ENCODE measurements at regions not wholly inside any gene's neighbourhood (a gene's known extent, or its start where the extent isn't known, plus 50 kb on each side); places are given as distances from the start of the nearest gene placed in this dataset.
A peak's percentile ranks its signal among the peaks of the same experiment; 100 is the strongest.

DNA sequence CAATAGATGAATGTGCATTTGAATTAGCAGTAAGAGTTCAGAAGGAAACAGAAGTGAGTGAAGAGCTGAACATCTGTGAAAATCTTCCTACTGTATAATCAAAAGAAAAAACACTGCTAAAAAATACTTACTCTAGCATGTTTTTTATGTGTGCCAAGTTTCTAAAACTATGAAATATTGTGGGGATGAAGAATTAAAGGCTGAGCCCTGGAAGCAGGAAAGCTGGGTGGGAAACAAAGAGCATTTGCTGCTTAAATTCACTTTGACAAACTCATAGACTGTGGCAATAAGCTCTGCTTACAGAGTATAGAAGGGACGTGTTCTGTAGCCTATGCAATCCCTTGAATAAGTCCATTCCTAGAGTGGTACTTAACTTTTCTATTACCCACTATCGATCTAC, 261.7 kb downstream of the ANKRD50 start:
- H3K79me2 ChIP-seq (ENCODE audit: control insufficient read depth, insufficient read depth, low read length) = no peaks in the 10 kb centered on the region
- TF ChIP-seq, protein P1, sequence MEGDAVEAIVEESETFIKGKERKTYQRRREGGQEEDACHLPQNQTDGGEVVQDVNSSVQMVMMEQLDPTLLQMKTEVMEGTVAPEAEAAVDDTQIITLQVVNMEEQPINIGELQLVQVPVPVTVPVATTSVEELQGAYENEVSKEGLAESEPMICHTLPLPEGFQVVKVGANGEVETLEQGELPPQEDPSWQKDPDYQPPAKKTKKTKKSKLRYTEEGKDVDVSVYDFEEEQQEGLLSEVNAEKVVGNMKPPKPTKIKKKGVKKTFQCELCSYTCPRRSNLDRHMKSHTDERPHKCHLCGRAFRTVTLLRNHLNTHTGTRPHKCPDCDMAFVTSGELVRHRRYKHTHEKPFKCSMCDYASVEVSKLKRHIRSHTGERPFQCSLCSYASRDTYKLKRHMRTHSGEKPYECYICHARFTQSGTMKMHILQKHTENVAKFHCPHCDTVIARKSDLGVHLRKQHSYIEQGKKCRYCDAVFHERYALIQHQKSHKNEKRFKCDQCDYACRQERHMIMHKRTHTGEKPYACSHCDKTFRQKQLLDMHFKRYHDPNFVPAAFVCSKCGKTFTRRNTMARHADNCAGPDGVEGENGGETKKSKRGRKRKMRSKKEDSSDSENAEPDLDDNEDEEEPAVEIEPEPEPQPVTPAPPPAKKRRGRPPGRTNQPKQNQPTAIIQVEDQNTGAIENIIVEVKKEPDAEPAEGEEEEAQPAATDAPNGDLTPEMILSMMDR (conservative IDR thresholded peaks at IDR 0.05 in 1 of 2, IDR thresholded peaks at IDR 0.05 in 1 of 2; ENCODE audit: low read depth in 1 of 2, low read length in 2 of 2) = no peak
- no peak for TF ChIP-seq EZH2 (IDR thresholded peaks at IDR 0.05; ENCODE audit: low read length, missing control alignments)

DNA sequence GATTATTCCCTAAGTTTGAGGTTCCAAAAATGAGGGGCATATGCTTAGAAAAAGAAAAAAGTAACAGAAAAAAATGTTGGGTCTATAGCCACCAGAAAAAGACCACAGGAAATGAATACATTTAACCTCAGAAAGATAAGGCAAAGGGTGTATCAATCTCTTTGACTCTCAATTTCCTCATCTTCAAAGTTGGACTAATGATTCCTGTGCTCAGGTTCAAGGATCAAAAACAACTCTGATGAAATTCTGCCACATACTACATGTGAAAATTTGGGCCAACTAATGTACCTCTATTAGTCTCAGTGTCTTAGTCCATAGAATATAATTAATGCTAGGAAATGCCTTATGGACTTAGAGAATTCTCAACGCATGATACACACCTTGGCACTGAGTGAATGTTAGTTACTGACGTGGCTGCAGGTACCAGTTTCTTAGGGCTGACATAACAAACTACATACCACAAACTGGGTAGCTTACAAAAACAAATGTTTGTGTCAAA, 257.7 kb downstream of the ANKRD50 start:
- no peaks in the 10 kb centered on the region for H3K27me3 ChIP-seq (ENCODE audit: control insufficient read depth, insufficient read depth, low read length)
- H3K79me2 ChIP-seq (ENCODE audit: control insufficient read depth, insufficient read depth, low read length) = no peaks in the 10 kb centered on the region
- H3K27ac ChIP-seq (ENCODE audit: insufficient read depth, low read length) = no peak overlapping the region
- no peak overlapping the region for H3K4me2 ChIP-seq (ENCODE audit: extremely low read depth, insufficient read depth, low read length)
- TF ChIP-seq, protein P1 (conservative IDR thresholded peaks at IDR 0.05 in 1 of 2, IDR thresholded peaks at IDR 0.05 in 1 of 2; ENCODE audit: low read depth in 1 of 2, low read length in 2 of 2) = no peak
- no peak for TF ChIP-seq EZH2 (IDR thresholded peaks at IDR 0.05; ENCODE audit: low read length, missing control alignments)
- no peaks in the 10 kb centered on the region for H3K4me1 ChIP-seq (ENCODE audit: control insufficient read depth, extremely low read depth, insufficient read depth, low read length)
- no peaks in the 10 kb centered on the region for H4K20me1 ChIP-seq (ENCODE audit: control insufficient read depth, extremely low read depth, insufficient read depth, low read length)
- H3K36me3 ChIP-seq (ENCODE audit: control insufficient read depth, insufficient read depth, low read length) = no peaks in the 10 kb centered on the region
- H3K4me3 ChIP-seq (replicated peaks in 1 of 4; ENCODE audit: control extremely low read depth in 1 of 4, insufficient read depth in 1 of 4, low read depth in 3 of 4, low read length in 4 of 4) = no peak overlapping the region
- no peak overlapping the region for H3K9ac ChIP-seq (ENCODE audit: insufficient read depth, low read length)
- no peak overlapping the region for H2AFZ ChIP-seq (ENCODE audit: low read length)
- DNase-seq (ENCODE audit: low read depth in 2 of 2) = peak in 1 of 2 donors; percentile 47
- no peaks in the 10 kb centered on the region for H3K9me3 ChIP-seq (ENCODE audit: control insufficient read depth, insufficient read depth, low read depth, low read length)

More for the DNA sequence above, 261.7 kb downstream of the ANKRD50 start:
- Histone ChIP-seq H3K36me3 (ENCODE audit: control insufficient read depth, insufficient read depth, low read length) (no peaks in the 10 kb centered on the region), H4K20me1 (ENCODE audit: control insufficient read depth, extremely low read depth, insufficient read depth, low read length) (no peaks in the 10 kb centered on the region), H3K27ac (ENCODE audit: insufficient read depth, low read length) (no peak overlapping the region), H2AFZ (ENCODE audit: low read length) (no peak overlapping the region), H3K27me3 (ENCODE audit: control insufficient read depth, insufficient read depth, low read length) (no peaks in the 10 kb centered on the region), H3K9ac (ENCODE audit: insufficient read depth, low read length) (no peak overlapping the region), H3K4me2 (ENCODE audit: extremely low read depth, insufficient read depth, low read length) (no peak overlapping the region), H3K4me1 (ENCODE audit: control insufficient read depth, extremely low read depth, insufficient read depth, low read length) (peaks cover 5% of the 10 kb centered on the region), H3K9me3 (ENCODE audit: control insufficient read depth, insufficient read depth, low read depth, low read length) (no peaks in the 10 kb centered on the region), H3K4me3 (replicated peaks in 1 of 4; ENCODE audit: control extremely low read depth in 1 of 4, insufficient read depth in 1 of 4, low read depth in 3 of 4, low read length in 4 of 4) (no peak overlapping the region)
- no peak for DNase-seq (ENCODE audit: low read depth in 2 of 2)

DNA sequence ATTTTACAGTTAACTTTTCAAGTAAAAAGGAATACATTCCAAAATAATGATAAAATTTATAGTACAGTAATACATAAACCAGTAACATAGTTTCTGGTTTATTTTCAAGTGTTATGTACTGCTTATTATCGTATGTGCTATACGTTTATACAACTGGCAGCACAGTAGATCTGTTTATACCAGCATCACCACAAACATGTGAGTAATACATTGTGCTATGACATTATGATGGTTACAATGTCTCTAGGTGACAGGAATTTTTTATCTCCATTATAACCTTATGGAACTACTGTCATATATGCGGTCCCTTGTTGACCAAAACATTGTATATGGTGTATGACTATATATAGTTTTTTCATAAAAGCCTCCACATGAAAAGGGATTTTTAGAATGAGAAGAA, 256.9 kb downstream of the ANKRD50 start:
- Histone ChIP-seq H3K9ac (ENCODE audit: insufficient read depth, low read length) (no peak overlapping the region), H4K20me1 (ENCODE audit: control insufficient read depth, extremely low read depth, insufficient read depth, low read length) (no peaks in the 10 kb centered on the region), H3K36me3 (ENCODE audit: control insufficient read depth, insufficient read depth, low read length) (no peaks in the 10 kb centered on the region), H3K79me2 (ENCODE audit: control insufficient read depth, insufficient read depth, low read length) (no peaks in the 10 kb centered on the region), H3K4me3 (replicated peaks in 1 of 4; ENCODE audit: control extremely low read depth in 1 of 4, insufficient read depth in 1 of 4, low read depth in 3 of 4, low read length in 4 of 4) (no peak overlapping the region), H3K27ac (ENCODE audit: insufficient read depth, low read length) (no peak overlapping the region), H3K27me3 (ENCODE audit: control insufficient read depth, insufficient read depth, low read length) (no peaks in the 10 kb centered on the region), H3K4me1 (ENCODE audit: control insufficient read depth, extremely low read depth, insufficient read depth, low read length) (no peaks in the 10 kb centered on the region), H2AFZ (ENCODE audit: low read length) (no peak overlapping the region), H3K9me3 (ENCODE audit: control insufficient read depth, insufficient read depth, low read depth, low read length) (no peaks in the 10 kb centered on the region), H3K4me2 (ENCODE audit: extremely low read depth, insufficient read depth, low read length) (no peak overlapping the region)
- no peak for DNase-seq (ENCODE audit: low read depth in 2 of 2)
- TF ChIP-seq, protein P1 (conservative IDR thresholded peaks at IDR 0.05 in 1 of 2, IDR thresholded peaks at IDR 0.05 in 1 of 2; ENCODE audit: low read depth in 1 of 2, low read length in 2 of 2) = no peak
- no peak for TF ChIP-seq EZH2 (IDR thresholded peaks at IDR 0.05; ENCODE audit: low read length, missing control alignments)

Measured in fibroblast of lung (primary cell).